CD4-positive, alpha-beta T cell treated with Interleukin-12 subunit alpha and Interleukin-12 subunit beta, for 1 hour (primary cell): ENCODE measurements at regions not wholly inside any gene's neighbourhood (a gene's known extent, or its start where the extent isn't known, plus 50 kb on each side); places are given as distances from the start of the nearest gene placed in this dataset.
"Not testable (repeated sequence)": the region's sequence is repeated elsewhere in the genome, so short reads cannot be mapped to it uniquely, and the experiment has no call there.

Experiments used
- DNase-seq: peaks from one replicate; pipeline ENCODE4 v3.0.0-alpha.2; 2020

DNA sequence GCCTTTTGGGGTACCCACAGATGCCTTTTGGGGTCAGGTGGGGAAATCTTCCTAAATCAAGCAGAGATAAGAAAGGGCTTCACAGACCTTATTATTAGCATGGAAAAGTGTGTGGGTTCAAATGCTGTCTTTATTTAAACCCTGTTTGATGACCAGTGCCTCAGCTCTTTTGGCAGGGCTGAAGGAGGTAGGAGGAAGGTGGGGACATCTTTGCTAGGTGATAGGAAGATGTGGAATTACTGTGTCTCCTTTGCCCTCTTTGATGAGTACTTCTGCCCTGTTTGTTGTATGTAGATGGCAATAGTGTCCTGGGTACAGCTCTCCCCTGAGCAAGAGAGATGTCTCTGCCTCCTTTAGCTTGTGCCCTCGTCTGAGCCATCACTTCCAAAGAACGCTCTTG lies 333.3 kb upstream of the ROPN1 start:
- no peak for DNase-seq

DNA sequence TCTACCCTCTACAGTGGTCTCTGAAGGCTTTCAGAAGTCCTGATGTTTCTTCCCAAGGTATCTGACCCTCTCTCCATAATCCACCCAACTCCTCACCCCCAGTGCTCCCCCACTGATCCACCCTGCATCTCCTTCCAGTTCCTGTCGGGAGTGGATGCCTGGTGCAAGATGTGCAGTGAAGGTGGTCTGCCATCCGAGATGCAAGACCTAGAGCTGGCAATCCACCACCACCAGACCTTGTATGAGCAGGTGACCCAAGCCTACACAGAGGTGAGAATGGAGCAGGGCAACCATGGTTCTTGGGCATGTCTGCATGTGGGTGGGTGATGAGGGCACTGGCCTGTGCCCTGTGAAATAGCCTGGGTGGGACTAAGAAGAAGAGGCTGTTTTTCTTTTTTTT lies 337.8 kb upstream of the ROPN1 start:
- DNase-seq, result no peak

DNA sequence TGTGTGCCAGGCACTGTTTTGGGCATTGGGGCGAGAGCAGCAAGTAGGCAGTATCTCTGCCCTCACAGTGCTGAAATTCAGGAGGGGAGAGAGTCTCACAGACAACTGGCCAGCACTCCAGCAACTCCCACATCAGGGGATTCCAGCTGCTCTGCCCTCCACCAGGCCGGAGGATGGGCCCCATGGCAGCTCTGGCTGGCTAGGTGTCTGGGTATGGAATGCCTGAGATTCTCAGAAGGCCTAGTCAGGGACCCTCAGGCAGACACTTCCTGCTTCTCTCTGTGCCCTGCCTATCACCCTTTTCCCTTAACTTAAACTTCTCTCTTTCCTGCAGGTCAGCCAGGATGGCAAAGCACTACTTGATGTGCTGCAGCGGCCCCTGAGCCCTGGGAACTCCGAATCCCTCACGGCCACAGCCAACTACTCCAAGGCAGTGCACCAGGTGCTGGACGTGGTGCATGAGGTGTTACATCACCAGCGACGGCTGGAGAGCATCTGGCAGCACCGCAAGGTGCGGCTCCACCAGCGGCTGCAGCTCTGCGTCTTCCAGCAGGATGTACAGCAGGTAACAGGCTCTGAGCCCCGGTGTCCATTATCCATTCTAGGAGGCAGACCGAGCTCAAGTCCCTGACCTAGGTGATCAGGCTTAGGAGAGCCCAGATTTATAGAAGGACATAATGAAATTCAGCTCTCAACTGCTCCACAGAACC lies 342.2 kb upstream of the ROPN1 start:
- DNase-seq, result no peak

DNA sequence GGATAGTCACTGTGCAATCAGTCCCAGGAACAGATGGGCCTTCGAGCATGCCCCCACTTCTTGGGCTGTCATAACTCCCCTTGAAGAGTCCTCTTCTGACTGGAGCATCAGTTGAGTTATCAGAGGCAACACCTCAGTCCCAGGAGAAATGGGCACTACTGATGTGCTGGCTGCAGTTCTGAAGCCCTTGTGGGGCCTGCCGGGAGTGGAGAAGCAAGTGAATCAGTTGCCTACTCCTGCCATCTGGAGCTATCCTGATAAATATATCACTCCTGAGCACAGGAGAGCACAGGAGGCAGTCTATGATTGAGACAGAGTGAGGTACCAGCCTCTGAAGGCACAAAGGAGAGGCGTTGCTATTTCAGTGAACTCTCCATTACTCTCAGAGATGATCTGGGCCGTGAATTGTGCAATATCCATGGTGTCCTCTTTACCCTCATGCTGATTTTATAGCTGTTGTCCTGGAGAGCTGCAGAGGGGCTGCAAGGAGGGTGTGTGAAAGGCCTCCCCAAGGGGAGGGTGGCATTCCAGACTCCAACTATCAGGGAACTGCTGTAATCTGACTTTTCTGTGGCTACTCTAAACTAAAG lies 344.2 kb upstream of the ROPN1 start:
- DNase-seq, result no peak

DNA sequence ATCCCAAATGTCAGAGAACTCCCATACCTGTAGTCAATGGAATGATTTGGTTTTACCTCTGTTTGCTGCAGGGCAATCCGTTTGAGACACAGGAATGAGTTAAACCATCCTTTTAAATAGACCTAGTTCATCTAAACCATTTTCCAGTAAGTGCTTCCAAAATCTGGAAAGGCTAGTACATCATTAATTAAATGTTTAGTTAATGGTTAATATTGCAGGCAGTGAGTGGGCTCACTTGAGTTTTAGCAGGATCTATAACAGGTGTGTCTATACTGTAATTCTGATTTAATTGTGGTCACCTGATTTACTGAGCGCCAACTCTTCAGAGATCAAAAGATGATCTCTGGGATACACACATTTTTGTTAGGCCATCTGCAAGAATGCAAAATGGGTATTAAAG lies 353.9 kb upstream of the ROPN1 start:
- DNase-seq, result no peak

DNA sequence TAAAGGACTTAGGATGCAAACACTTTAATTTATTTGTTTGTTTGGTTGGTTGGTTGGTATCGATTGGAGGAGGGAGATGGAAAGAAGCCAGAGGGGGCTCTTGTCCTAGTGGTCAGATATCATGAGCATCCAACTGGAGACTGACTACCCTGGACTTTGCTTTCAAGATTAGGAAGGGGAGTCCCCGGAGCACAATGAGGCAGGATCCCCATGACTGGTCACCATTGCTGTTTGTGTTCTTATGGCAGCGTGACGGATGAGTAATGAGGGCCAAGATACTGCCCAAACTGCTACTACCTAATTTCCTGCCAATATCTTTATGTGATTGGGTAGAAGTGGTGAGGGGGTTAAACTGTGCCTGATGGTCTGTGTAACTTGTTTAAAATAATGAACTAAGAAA lies 354.6 kb upstream of the ROPN1 start:
- no peak for DNase-seq

DNA sequence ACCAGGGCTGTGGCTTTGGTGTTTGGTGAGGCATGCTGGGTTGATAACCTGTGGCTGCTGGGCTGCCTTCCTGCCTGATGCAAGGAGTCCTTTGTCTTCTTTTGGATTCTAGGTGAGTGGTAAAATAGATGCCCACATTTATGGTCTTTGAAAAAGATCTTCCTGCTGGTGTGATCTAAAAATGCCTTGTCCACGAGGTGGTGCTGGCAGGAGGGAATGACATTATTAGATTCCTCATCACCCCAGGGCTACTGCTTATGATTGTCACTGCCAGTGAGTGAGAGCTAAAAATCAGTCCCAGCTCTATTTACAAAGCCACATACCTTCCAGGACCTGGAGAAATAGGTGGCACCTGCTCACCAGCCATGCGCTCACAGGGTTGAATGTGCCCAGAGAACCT lies 355.5 kb upstream of the ROPN1 start:
- DNase-seq, result no peak

DNA sequence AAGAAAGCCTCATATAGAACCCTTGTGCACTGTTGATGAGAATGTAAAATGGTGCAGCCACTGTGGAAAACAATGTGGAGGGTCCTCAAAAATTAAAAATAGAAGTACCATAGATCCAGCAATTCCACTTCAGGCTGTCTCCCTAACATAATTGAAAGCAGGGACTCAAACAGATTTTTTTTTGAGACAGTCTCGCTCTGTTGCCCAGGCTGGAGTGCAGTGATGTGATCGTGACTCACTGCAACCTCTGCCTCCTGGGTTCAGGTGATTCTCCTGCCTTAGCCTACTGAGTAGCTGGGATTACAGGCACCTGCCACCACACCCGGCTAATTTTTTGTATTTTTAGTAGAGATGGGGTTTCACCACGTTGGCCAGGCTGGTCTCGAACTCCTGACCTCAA lies 356.6 kb upstream of the ROPN1 start:
- not testable (repeated sequence) for DNase-seq

DNA sequence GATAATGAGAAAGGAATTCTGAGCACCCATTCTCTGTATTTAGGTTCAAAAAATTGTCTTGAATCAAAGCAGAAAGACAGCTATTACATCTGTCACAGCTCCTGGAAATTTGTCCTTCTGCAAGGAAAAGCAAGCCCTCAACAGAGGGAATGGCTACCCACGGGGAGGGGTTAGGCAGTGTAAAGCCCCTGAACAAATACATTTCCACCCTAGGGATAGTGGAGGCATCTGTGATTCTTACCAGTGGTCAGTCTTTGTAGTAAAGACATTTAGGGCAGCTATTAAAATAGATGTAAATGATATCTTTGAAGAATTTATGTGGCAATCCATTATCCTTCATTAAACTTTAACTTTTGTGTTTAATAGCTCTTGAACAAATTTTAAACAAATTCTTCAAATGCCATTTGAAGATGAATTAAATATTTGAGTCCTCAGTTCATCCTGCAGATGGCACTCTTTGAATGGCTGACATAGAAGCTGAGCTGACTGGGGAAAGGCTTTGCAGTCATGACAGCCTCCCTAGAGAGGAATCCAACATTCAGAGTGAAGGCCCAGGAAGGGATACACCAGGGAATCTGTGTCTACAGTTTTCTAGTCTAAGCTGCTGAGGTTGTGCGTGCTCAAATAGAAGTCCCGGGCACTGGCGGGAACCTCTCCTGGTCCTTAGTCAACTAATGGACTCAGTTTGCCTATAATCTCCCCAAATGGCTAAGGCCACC lies 359.7 kb upstream of the ROPN1 start:
- DNase-seq, result no peak

DNA sequence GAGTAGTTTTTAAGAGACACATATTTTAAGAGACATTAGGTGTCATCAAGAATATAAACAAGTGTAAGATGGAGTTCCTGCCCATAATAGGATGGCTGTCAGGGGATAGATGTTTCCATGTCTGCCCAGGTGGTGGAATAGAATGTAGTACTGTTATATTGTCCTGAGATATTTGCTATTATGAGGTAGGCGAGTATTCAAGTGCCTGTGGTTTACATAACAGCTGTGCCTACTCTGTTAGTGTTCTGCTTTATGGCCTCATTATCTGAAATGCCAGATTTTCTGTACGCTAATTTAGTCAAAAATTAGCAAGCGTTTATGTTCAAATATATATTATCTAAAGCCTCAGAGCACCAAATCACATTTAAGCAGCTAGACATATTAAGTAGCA lies 360.2 kb upstream of the ROPN1 start:
- DNase-seq, result no peak

DNA sequence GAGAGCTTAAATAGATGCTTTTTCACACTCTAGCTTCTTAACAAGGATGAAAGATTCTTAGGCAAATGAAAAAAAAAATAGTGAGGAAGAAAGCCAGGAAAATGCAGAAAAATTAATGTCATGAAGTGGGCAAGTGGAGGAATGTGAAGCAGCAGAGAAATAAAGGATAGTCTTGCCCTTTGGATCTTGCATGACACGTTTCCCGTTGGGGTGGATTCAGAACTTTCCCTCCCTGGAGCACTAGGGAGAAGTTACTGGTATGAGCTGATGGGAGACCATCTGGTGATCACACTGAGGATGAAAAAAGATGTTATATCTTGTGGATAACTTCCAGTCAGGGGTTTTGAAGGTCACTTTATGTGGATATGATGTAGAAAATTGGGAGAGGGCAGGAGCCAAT lies 361.8 kb upstream of the ROPN1 start:
- DNase-seq, result no peak

DNA sequence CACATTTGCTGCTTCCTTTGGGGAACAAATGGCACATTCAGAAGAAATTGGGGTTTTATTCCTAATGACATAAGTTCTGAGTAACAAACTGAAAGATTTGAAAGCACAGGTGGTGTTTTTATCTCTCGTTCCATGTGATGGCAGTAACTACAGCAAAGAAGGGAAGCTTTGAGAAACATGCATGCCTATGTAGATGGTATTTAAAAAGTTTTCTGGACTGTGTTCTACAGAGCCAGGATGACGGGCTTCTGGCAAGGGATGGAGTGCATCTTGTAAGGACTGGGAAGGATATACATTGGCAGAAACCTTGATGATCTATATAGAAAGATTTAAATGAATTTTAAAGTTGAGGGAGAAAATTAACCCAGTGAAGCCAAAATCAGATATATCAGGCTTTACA lies 362.2 kb upstream of the ROPN1 start:
- no peak for DNase-seq

DNA sequence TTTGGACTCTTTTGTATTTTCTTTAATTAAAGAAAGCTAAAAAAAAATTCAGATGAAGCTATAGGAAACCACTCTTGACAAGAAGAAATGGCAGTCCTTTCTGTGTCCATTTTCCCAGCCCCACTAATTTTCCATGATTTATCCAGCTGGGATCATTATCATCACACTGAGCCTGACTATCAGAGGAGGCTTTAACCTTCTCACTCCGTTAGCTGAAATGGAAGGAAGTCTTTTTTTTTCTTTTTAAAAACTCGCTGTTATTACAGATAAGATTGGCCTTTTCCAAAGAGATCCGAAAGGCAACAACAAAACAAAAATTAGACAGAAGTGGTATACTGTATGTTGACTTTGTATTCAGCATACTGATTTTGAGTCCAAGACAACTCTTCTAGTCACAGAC lies 366.2 kb upstream of the ROPN1 start:
- DNase-seq, result no peak

DNA sequence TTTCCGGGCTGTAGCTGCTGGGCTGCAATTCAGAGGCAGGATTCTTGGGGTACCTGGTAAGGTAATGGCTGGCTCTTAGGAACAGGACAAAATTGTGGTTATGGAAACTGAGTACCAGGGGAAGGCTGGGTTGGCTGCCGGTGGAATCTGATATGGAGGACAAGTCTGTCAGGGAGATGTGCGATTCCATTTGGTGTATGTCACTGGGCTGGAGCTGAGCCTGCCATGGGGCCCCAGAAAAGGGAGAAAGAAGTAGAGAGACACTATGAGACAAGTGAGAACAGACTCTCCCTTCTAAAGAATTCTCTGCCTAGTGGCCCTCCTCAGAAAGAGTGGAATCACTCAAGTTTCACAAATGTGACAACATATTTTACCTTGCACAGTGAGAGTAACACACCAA lies 368.2 kb upstream of the ROPN1 start:
- no peak for DNase-seq

DNA sequence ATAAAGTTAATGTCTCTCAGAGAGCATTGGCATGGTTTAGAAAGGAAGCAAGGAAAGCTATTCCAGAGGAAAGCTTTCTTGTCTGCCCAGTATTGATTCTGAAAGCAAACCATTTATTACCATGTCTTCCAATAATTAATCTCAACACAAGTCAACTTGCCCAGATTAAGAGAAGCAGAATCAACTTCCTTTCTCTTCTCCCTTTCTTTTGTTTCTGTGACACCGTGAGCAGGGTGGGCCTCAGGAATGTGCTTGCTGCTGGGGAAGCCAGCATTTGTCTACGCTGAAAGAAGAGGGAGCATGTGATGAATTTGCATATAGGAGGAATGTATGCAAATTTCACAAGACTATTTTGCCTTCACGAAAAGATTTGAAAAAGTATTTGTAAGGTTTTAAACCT lies 368.6 kb upstream of the ROPN1 start:
- no peak for DNase-seq

DNA sequence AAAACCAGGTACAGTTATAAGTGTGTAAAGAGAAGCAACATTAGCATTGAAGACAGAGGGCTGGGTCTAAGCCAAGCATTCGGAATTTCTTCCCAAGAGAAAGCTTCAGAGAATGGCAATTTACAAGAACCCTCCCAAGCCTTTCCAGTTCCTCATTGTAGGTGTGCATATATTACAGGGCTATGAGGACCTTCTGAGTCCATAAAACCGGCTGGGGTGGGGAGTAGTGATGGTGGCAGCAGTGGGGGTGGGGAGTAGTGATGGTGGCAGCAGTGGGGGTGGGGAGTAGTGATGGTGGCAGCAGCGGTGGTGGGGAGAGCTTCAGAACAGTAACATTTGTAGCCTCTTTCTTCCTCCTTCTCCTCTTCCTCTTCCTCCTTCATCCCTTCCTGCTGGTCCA lies 368.7 kb upstream of the UMPS start:
- DNase-seq, result no peak

DNA sequence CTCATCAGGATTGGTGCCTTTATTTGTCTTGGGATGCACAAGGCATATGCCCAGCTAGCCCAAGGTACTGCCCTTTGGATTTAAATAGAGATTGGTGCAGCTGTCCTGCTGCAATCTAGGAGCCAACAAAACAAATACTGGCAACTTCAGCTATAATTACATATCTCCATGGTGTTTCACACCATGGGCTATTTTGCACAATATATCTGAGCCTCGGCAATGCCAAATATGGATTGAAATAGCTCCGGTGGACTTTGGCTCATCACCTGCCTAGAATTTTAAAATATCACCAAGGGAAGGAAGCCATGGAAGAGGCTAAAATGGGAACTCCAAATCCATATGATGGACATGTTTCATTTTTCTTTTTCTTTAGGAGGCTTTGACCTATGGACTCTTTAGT lies 367.8 kb upstream of the UMPS start:
- DNase-seq, result no peak

DNA sequence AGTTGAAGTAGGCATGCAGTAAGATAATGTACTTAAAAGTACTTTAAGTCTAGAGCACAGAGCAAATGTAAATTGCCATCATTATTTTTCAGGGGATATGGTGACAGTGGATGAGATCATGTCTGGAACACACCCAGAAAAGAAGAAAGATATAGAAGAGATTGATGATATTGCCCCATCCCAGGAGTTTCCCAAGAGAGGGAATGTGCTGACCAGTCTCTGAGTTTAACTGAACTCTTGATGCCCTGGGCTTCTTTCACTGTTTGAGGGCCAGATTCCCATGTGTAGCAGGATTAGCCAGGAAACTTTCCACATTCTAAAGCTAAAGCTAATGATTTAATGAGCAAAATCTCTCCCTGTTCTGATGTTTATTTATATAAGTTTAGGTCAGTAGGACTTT lies 366.8 kb upstream of the UMPS start:
- no peak for DNase-seq

DNA sequence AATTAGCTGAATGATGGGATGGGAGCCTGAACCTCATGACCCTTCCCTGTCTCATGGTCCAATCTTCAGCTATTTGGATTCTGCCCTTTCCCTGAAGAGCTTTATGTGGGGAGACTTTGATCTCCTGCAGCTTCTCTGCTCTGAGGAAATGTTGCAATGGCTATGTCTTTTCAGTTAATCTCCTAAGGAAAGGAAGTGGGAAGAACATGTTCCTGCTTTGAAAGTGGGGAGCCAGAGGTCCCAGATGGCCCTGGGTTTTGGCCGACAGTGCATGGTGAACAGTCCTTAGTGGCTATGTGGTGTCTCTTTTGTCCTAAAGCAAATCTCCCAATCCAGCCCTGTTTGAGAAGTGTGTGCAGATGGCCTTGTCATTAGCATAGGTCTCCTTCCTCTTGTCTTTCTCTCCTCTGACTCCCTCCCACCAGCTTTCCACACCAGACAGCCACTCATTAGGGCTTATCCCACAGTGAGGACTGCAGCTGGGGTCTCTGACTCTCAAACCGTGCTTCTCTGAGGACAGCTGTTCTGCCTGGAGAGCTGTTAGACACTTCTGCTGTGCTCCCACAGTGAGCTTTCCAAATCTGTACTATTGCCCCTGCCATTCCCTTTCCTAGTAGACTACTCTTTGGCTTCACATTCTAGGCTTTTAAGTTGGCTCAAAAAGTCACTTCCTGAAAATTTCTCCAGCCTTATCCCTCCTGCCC lies 365.8 kb upstream of the UMPS start:
- DNase-seq, result no peak

DNA sequence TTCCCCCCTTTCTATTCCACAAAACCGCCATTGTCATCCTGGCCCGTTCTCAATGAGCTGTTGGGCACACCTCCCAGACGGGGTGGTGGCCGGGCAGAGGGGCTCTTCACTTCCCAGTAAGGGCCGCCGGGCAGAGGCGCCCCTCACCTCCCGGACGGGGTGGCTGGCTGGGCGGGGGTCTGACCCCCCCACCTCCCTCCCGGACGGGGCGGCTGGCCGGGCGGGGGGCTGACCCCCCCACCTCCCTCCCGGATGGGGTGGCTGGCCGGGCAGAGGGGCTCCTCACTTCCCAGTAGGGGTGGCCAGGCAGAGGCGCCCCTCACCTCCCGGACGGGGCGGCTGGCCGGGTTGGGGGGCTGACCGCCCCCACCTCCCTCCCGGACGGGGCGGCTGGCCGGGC lies 363.6 kb upstream of the UMPS start:
- not testable (repeated sequence) for DNase-seq

DNA sequence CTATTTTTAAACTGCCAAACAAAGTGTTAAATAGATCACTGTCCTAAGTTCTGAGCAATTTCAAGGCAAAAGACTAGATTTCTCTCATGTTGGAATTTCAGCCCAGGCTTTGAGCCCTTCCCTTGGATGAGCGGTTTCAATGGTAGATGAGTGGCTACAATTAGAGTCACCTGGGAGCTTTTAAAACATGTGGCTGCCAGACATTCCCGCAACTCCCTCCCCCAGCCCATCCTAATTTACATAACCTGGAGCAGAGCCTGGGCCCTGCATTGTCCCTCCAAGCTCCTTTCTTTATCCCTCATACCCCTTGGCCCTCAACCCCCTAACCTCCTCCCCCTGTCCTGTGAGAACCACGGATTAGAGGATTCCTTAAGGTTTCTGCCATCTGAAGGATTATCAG lies 357.5 kb upstream of the UMPS start:
- no peak for DNase-seq

DNA sequence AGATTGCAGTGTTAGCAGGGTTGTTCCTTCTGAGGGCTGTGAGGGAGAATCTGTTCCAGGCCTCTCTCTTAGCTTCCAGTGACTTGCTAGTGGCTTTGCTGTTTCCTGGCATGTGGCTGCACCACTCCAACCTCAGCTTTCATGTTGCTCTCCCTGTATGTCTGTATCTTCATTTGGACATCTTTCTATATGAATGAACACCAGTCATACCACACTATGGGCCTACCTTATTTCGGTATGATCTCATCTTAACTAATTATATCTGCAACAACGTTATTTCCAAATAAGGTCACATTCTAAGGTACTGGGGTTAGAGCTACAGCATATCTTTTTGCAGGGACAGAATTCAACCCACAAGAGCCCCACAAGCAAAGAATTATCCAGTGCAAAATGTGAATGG lies 356.7 kb upstream of the UMPS start:
- DNase-seq, result no peak

DNA sequence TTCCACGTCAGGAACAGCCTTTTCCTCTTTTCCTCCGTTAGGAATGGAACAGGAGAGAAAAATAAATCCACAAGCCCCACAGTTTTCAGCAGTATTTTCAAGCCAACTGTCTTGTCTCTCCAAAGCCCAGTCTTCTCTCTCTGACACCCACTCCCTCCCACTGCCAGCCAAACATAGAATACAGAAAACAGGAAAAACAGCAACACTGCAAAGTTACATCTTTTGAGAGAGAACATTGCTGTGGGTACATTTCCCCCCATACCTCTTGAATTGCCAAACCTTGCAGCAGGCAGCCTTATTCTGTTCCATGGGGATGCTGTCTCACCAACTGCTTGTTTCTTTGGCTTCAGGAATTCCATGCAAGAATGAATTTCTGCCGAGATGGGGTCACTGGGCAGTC lies 355.7 kb upstream of the UMPS start:
- no peak for DNase-seq
